GM12864 (cell line): ENCODE measurements at regions not wholly inside any gene's neighbourhood (a gene's known extent, or its start where the extent isn't known, plus 50 kb on each side); places are given as distances from the start of the nearest gene placed in this dataset.

Experiments used
- DNase-seq: peaks from one replicate; pipeline ENCODE4 v3.0.0-alpha.2; 2011; ENCODE audit warnings: low read depth
- H3K4me3 ChIP-seq: 2 replicates; pipeline ENCODE4 v1.5.1; 2011; ENCODE audit warnings: mild to moderate bottlenecking, low read depth, low read length, control low read depth
- TF ChIP-seq, protein P1 (sequence below): IDR thresholded peaks from 2 replicates; pipeline ENCODE4 v1.5.1; 2011; ENCODE audit warnings: low read depth, mild to moderate bottlenecking, moderate library complexity, low read length, control low read depth, inconsistent platforms; ENCODE audit errors: missing control alignments

DNA sequence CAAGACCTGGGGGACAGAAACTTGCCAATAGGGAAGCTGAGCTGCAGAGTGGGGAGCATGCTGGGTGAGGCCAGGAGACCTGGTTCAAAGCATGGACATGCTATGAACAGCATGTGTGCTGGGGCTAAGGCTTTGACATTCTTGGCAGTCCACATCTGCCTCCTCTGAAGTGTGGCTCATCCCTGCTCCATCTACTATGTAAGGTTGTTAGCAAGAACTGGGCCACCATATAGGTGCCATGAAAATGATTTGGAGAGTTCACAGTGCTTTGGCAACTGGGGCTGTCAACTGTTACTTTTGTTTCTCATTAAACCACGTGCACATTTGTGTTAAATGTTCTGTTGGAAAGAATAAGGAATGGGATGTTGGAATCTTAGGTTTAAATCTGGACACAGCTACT, 311.1 kb downstream of the CDC5L start:
- no peak for DNase-seq
- TF ChIP-seq, protein P1, sequence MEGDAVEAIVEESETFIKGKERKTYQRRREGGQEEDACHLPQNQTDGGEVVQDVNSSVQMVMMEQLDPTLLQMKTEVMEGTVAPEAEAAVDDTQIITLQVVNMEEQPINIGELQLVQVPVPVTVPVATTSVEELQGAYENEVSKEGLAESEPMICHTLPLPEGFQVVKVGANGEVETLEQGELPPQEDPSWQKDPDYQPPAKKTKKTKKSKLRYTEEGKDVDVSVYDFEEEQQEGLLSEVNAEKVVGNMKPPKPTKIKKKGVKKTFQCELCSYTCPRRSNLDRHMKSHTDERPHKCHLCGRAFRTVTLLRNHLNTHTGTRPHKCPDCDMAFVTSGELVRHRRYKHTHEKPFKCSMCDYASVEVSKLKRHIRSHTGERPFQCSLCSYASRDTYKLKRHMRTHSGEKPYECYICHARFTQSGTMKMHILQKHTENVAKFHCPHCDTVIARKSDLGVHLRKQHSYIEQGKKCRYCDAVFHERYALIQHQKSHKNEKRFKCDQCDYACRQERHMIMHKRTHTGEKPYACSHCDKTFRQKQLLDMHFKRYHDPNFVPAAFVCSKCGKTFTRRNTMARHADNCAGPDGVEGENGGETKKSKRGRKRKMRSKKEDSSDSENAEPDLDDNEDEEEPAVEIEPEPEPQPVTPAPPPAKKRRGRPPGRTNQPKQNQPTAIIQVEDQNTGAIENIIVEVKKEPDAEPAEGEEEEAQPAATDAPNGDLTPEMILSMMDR = no peak
- H3K4me3 ChIP-seq = no peak overlapping the region

DNA sequence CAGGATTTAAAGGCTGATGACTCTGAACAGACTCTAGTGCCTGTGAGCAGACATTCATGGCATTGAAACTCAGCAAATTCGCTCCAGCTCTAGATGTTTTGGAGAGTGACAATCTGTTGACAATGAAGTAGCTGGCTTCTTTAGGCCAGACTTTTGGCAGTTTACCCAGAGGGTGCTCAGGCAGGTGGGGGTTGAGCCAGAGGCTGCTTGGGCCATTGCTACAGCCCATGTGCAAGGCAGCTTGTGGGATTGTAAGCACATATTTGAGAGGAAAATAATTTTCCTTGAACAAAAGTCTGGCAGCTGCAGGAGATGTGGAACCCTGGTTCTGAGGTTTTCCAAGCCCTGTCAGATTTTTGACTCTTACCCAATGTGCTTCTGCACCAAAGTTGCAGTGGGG, 311.6 kb downstream of the CDC5L start:
- no peak overlapping the region for H3K4me3 ChIP-seq
- DNase-seq = no peak
- TF ChIP-seq, protein P1 = no peak

DNA sequence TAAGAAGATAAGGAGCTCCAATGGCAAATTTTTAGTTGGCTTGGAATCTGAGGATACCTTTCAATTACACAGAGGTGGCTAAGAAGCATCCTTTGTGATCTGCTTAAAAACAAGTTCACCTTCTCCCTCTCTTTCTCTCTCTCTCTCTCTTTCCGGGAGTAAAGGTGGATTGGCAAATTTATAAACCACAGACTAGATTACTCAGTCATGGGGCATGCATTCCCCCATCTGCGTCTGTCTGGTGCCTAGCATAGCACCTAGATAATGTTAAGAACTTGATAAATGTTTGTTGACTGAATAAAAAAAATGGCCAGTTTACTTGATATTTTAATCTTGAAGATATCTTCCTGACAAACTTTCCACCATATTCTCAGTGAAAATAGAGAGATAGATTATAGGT, 312.3 kb downstream of the CDC5L start:
- no peak for DNase-seq
- TF ChIP-seq, protein P1 = no peak
- H3K4me3 ChIP-seq = no peak overlapping the region

DNA sequence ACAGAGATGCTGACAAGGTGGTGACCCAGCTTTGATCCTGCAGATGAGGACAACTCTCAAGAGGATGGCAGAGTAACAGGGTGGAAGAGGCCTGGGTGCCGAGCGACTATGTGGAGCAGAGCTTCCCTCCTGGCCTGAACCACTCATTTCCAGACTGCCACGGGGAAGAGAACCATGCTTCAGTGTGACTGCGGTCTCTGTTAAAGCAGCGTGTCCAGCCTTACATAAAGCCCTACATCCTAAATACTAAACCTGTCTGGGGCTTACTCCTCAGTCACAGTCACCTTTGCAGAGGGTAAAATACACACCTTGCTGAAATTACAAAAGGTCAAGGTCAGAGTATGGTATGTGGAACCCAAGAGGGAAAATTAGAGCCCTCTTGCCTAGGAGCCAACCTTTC, 312.9 kb downstream of the CDC5L start:
- no peak for DNase-seq
- H3K4me3 ChIP-seq = no peak overlapping the region
- TF ChIP-seq, protein P1 = no peak

DNA sequence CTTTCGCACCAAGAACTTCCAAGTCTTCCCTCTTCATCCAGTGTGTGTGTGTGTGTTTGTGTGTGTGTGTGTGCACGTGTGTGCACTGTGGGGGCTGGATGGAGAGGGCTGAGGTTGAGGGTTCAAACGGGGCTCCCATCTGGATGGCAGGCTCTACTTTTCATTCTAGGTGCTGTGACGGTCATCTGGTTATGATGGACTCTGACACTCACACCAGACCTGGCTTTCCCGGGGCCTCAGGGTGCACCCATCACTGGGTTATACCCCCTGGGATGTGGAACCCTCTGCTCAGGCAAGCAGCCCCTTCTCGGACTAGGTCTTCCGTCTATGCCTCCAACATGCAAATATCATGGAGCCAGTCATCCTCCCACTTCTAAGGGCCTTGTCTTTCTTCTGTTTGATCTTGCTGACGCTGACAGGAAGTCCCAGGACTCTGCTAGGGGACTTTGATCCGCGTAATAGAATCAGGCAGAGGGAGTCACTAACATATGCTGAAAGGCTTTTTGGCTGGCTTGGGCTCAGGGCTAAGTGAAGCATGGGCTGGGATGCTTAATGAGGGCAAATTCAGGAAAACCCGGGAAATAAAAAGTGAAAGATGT, 313.6 kb downstream of the CDC5L start:
- TF ChIP-seq, protein P1 = no peak
- DNase-seq = no peak
- H3K4me3 ChIP-seq = no peak overlapping the region

DNA sequence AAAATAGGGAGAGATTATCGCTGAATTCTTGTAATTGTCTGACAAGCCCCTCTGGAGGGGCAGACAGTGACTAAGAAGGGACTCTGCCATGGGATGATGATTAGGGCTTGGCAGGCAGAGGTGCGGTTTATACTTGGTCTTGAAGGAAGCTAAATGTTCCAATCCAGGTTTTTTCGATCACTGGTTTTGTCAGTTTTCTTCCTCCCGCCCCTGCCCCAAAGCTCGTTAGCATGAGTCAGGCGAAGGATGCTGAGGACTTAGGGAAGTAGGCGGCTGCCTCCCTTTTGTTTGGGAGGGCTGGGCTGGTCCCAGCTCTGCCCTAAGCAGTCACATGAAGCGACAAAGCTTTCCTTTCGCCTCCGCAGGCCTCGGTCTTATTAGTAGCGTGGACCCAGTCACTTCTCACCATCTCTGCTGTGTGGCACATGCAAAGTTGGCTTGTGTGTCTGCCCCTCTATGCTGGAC, 314.2 kb downstream of the CDC5L start:
- no peak for DNase-seq
- no peak overlapping the region for H3K4me3 ChIP-seq
- TF ChIP-seq, protein P1 = no peak

DNA sequence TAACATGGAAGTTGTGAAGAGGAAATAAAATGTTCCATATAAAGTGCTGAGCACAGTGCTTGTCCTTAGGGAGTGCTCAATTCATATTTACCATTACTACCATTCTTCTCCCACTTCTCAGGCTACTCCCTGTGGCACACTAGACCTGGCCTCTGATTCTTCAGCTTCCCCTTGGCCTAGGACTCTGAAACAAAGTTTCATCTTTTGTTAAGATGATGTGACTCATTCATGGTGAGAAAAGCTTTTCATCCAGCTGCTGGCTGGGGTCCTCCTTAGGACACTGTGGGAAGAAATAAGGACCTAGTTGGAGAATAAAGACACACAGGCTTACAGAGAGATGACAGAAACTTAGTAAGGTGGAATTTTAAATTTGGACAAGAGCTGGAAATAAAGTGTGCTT, 314.8 kb downstream of the CDC5L start:
- no peak overlapping the region for H3K4me3 ChIP-seq
- no peak for DNase-seq
- TF ChIP-seq, protein P1 = no peak
